ENCODE measurements at regions not wholly inside any gene's neighbourhood (a gene's known extent, or its start where the extent isn't known, plus 50 kb on each side); places are given as distances from the start of the nearest gene placed in this dataset.

GRCh38 chr5:2183154-2184025 is 300.7 kb upstream of the IRX4 start:
- Histone ChIP-seq H3K79me2 (ENCODE audit: control insufficient read depth, insufficient read depth, low read length) (no peaks in the 10 kb centered on the region), H4K20me1 (replicated peaks; ENCODE audit: control insufficient read depth, extremely low read depth, insufficient read depth, low read length) (no peaks in the 10 kb centered on the region), H3K4me2 (ENCODE audit: insufficient read depth, low read length) (no peak overlapping the region), H3K9ac (replicated peaks; ENCODE audit: extremely low read depth, insufficient read depth, low read length) (no peak overlapping the region), H3K27ac (ENCODE audit: insufficient read depth, low read depth, low read length) (no peak overlapping the region), H3K27me3 (ENCODE audit: control insufficient read depth in 2 of 2, insufficient read depth in 2 of 2, low read length in 2 of 2) (no peaks in the 10 kb centered on the region), H2AFZ (ENCODE audit: low read depth, low read length) (no peak overlapping the region), H3K9me1 (replicated peaks; ENCODE audit: control insufficient read depth, extremely low read depth, insufficient read depth, low read length) (no peaks in the 10 kb centered on the region), H3K4me1 (ENCODE audit: control insufficient read depth, extremely low read depth, insufficient read depth, low read length) (no peaks in the 10 kb centered on the region), H3K9me3 (replicated peaks; ENCODE audit: control insufficient read depth, insufficient read depth, low read length) (peaks cover 6% of the 10 kb centered on the region), H3K36me3 (ENCODE audit: control insufficient read depth in 2 of 2, extremely low read depth in 1 of 2, insufficient read depth in 2 of 2, low read length in 2 of 2) (no peaks in the 10 kb centered on the region), H3K4me3 (replicated peaks in 1 of 3; ENCODE audit: insufficient read depth in 1 of 3, low read depth in 1 of 3, low read length in 3 of 3) (no peak overlapping the region)
- DNase-seq (ENCODE audit: low read depth, low spot score): no peak
- no TSS peak for BruUV-seq (replicated peaks)
- dilution Hi-C loops (cut with MboI; ENCODE audit: extremely low pct_ligation_motif_present, low sequenced_read_pairs) (no loop called here), intact Hi-C loops (cut with micrococcal nuclease) (no loop called here)
- CTCF ChIA-PET: no interaction called here
- FAIRE-seq: no peak
- TF ChIP-seq EZH2 (IDR thresholded peaks at IDR 0.05; ENCODE audit: borderline replicate concordance, low read depth, low read length, severe bottlenecking): no peak
- no peak for TF ChIP-seq MAX (IDR thresholded peaks at IDR 0.05; ENCODE audit: insufficient read depth, insufficient read length)
- TF ChIP-seq POLR2A (IDR thresholded peaks at IDR 0.05; ENCODE audit: low read depth, low read length): no peak
- no peak for TF ChIP-seq GATA2 (IDR thresholded peaks at IDR 0.05; ENCODE audit: insufficient read depth, insufficient read length, low read depth, low read length)
- TF ChIP-seq POLR2AphosphoS5 (IDR thresholded peaks at IDR 0.05; ENCODE audit: insufficient read depth, low read depth, low read length): no peak
- no peak for TF ChIP-seq FOS (IDR thresholded peaks at IDR 0.05; ENCODE audit: borderline replicate concordance, insufficient read depth, low read length)
- POLR2A ChIA-PET: no interaction called here

- H2AFZ ChIP-seq (ENCODE audit: low read depth, low read length): no peak overlapping the region
- ChIA-PET POLR2A (no interaction called here), CTCF (no interaction called here)
- H3K4me2 ChIP-seq (ENCODE audit: insufficient read depth, low read length): no peak overlapping the region
- H3K4me1 ChIP-seq (ENCODE audit: control insufficient read depth, extremely low read depth, insufficient read depth, low read length): no peaks in the 10 kb centered on the region
- peaks cover 6% of the 10 kb centered on the region for H3K9me3 ChIP-seq (replicated peaks; ENCODE audit: control insufficient read depth, insufficient read depth, low read length)
- no peak for TF ChIP-seq JUN (IDR thresholded peaks at IDR 0.05; ENCODE audit: borderline replicate concordance, insufficient read depth, insufficient read length, low read depth)
- TF ChIP-seq EZH2 (IDR thresholded peaks at IDR 0.05; ENCODE audit: borderline replicate concordance, low read depth, low read length, severe bottlenecking): no peak
- no peak for TF ChIP-seq MYC (IDR thresholded peaks at IDR 0.05; ENCODE audit: low read depth, low read length)
- TF ChIP-seq FOS (IDR thresholded peaks at IDR 0.05; ENCODE audit: borderline replicate concordance, insufficient read depth, low read length): no peak
- TF ChIP-seq CTCF (IDR thresholded peaks at IDR 0.05; ENCODE audit: extremely low read depth in 1 of 2, insufficient read depth in 1 of 2, low read depth in 1 of 2, low read length in 2 of 2): no peak
- TF ChIP-seq GATA2 (IDR thresholded peaks at IDR 0.05; ENCODE audit: insufficient read depth, insufficient read length, low read depth, low read length): no peak
- no peak for TF ChIP-seq POLR2AphosphoS5 (IDR thresholded peaks at IDR 0.05; ENCODE audit: insufficient read depth, low read depth, low read length)
- TF ChIP-seq MAX (IDR thresholded peaks at IDR 0.05; ENCODE audit: insufficient read depth, insufficient read length): no peak
- no peak for TF ChIP-seq POLR2A (IDR thresholded peaks at IDR 0.05; ENCODE audit: low read depth, low read length)
- dilution Hi-C loops (cut with MboI; ENCODE audit: extremely low pct_ligation_motif_present, low sequenced_read_pairs) (no loop called here), intact Hi-C loops (cut with micrococcal nuclease) (no loop called here)
- no peak overlapping the region for H3K9ac ChIP-seq (replicated peaks; ENCODE audit: extremely low read depth, insufficient read depth, low read length)
- BruUV-seq (replicated peaks): no TSS peak
- H3K27ac ChIP-seq (ENCODE audit: insufficient read depth, low read depth, low read length): no peak overlapping the region
- H3K79me2 ChIP-seq (ENCODE audit: control insufficient read depth, insufficient read depth, low read length): no peaks in the 10 kb centered on the region
- no peaks in the 10 kb centered on the region for H3K27me3 ChIP-seq (ENCODE audit: control insufficient read depth in 2 of 2, insufficient read depth in 2 of 2, low read length in 2 of 2)
- H4K20me1 ChIP-seq (replicated peaks; ENCODE audit: control insufficient read depth, extremely low read depth, insufficient read depth, low read length): no peaks in the 10 kb centered on the region
- DNase-seq (ENCODE audit: low read depth, low spot score) (no peak), FAIRE-seq (no peak)
- H3K36me3 ChIP-seq (ENCODE audit: control insufficient read depth in 2 of 2, extremely low read depth in 1 of 2, insufficient read depth in 2 of 2, low read length in 2 of 2): no peaks in the 10 kb centered on the region
- no peaks in the 10 kb centered on the region for H3K9me1 ChIP-seq (replicated peaks; ENCODE audit: control insufficient read depth, extremely low read depth, insufficient read depth, low read length)
- H3K4me3 ChIP-seq (replicated peaks in 1 of 3; ENCODE audit: insufficient read depth in 1 of 3, low read depth in 1 of 3, low read length in 3 of 3): no peak overlapping the region
These were observed 299.3 kb upstream of the IRX4 start for GRCh38 chr5:2182020-2182419.

All from endothelial cell of umbilical vein (primary cell).